ENCODE measurements at regions not wholly inside any gene's neighbourhood (a gene's known extent, or its start where the extent isn't known, plus 50 kb on each side); places are given as distances from the start of the nearest gene placed in this dataset.

- Histone ChIP-seq H3K36me3 (no peaks in the 10 kb centered on the region), H3K27me3 (peaks cover 0 to 3% of the 10 kb centered on the region in 2 donors), H3K9me3 (no peaks in the 10 kb centered on the region), H3K27ac (no peak overlapping the region), H3K4me3 (no peak overlapping the region), H3K4me1 (no peaks in the 10 kb centered on the region)
- TF ChIP-seq, protein P1, sequence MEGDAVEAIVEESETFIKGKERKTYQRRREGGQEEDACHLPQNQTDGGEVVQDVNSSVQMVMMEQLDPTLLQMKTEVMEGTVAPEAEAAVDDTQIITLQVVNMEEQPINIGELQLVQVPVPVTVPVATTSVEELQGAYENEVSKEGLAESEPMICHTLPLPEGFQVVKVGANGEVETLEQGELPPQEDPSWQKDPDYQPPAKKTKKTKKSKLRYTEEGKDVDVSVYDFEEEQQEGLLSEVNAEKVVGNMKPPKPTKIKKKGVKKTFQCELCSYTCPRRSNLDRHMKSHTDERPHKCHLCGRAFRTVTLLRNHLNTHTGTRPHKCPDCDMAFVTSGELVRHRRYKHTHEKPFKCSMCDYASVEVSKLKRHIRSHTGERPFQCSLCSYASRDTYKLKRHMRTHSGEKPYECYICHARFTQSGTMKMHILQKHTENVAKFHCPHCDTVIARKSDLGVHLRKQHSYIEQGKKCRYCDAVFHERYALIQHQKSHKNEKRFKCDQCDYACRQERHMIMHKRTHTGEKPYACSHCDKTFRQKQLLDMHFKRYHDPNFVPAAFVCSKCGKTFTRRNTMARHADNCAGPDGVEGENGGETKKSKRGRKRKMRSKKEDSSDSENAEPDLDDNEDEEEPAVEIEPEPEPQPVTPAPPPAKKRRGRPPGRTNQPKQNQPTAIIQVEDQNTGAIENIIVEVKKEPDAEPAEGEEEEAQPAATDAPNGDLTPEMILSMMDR (IDR thresholded peaks at IDR 0.05), result no peak
- no peak for TF ChIP-seq POLR2A (IDR thresholded peaks at IDR 0.05)
- TF ChIP-seq EP300 (IDR thresholded peaks at IDR 0.05), result no peak
- WGBS, 2 donors, result 64 to 80% methylated on average over 15 of the region's 15 CpGs
- no peak for DNase-seq (ENCODE audit: low spot score in 2 of 2)
Measured at GRCh38 chr5:5558638-5559527, 136.4 kb downstream of the ICE1 start.

- H3K36me3 ChIP-seq, result no peaks in the 10 kb centered on the region
- no peaks in the 10 kb centered on the region for H3K4me1 ChIP-seq
- H3K4me3 ChIP-seq, result no peak overlapping the region
- TF ChIP-seq, protein P1 (IDR thresholded peaks at IDR 0.05), result no peak
- no peak for TF ChIP-seq EP300 (IDR thresholded peaks at IDR 0.05)
- TF ChIP-seq POLR2A (IDR thresholded peaks at IDR 0.05), result no peak
- DNase-seq (ENCODE audit: low spot score in 2 of 2), result no peak
- H3K27me3 ChIP-seq, result peaks cover 0 to 3% of the 10 kb centered on the region in 2 donors
- peaks cover 0 to 7% (median 0%) of the 10 kb centered on the region in 4 donors for H3K9me3 ChIP-seq
- no peak overlapping the region for H3K27ac ChIP-seq
- WGBS, 2 donors, result 83 to 85% methylated on average over 6 of the region's 6 CpGs
Measured at GRCh38 chr5:5558102-5558501, 135.6 kb downstream of the ICE1 start.

- TF ChIP-seq, protein P1 (IDR thresholded peaks at IDR 0.05), result no peak
- TF ChIP-seq EP300 (IDR thresholded peaks at IDR 0.05) (no peak), POLR2A (IDR thresholded peaks at IDR 0.05) (no peak)
- Histone ChIP-seq H3K27me3 (no peaks in the 10 kb centered on the region), H3K36me3 (no peaks in the 10 kb centered on the region), H3K4me3 (no peak overlapping the region), H3K9me3 (peaks cover 0 to 12% (median 0%) of the 10 kb centered on the region in 4 donors), H3K27ac (no peak overlapping the region), H3K4me1 (no peaks in the 10 kb centered on the region)
- WGBS, 2 donors, result 64 to 69% methylated on average over 4 of the region's 4 CpGs
- DNase-seq (ENCODE audit: low spot score in 2 of 2), result no peak
Measured at GRCh38 chr5:5551499-5551898, 129.0 kb downstream of the ICE1 start.

GRCh38 chr5:5546408-5546807, 123.9 kb downstream of the ICE1 start:
- Histone ChIP-seq H3K27me3 (no peaks in the 10 kb centered on the region), H3K36me3 (no peaks in the 10 kb centered on the region), H3K27ac (no peak overlapping the region), H3K4me1 (no peaks in the 10 kb centered on the region), H3K9me3 (peaks cover 0 to 5% (median 0%) of the 10 kb centered on the region in 4 donors), H3K4me3 (no peak overlapping the region)
- TF ChIP-seq, protein P1 (IDR thresholded peaks at IDR 0.05), result no peak
- 71 to 79% methylated on average over 3 of the region's 3 CpGs for WGBS, 2 donors
- no peak for DNase-seq (ENCODE audit: low spot score in 2 of 2)

DNA sequence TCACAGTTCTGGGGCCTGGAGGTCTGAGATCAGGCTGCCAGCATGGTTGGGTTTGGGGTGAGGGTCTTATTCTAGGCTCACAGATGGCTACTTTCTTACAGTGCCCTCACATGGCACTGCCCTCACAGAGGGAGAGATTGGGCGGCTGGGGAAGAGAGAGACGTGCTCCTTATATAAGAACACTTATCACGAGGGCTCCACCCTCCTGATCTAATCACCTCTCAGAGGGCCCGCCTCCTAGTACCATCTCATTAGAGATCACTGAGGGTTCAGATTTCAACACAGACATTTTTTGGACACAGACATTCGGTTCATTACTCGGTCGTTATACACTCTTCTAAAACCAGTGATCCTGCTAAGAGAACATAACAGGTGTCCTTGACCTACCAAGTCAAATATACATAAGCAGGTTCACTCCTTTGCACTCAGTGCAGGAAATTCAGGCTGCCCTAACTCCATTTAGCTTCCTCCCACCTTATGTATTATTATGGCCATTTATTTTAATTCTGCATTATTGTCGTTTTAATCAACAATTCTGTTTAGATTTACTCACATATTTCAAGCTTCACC, 121.7 kb downstream of the ICE1 start:
- Histone ChIP-seq H3K27me3 (no peaks in the 10 kb centered on the region), H3K4me1 (no peaks in the 10 kb centered on the region), H3K9me3 (peaks cover 0 to 5% (median 0%) of the 10 kb centered on the region in 4 donors), H3K4me3 (no peak overlapping the region), H3K27ac (no peak overlapping the region), H3K36me3 (no peaks in the 10 kb centered on the region)
- WGBS, 2 donors, result 72 to 91% methylated on average over 8 of the region's 8 CpGs
- TF ChIP-seq EP300 (IDR thresholded peaks at IDR 0.05) (no peak), POLR2A (IDR thresholded peaks at IDR 0.05) (no peak)
- TF ChIP-seq, protein P1 (IDR thresholded peaks at IDR 0.05), result no peak
- DNase-seq (ENCODE audit: low spot score in 2 of 2), result no peak
